ENCODE measurements at regions not wholly inside any gene's neighbourhood (a gene's known extent, or its start where the extent isn't known, plus 50 kb on each side); places are given as distances from the start of the nearest gene placed in this dataset.
"Not testable (repeated sequence)": the region's sequence is repeated elsewhere in the genome, so short reads cannot be mapped to it uniquely, and the experiment has no call there.

- TF ChIP-seq POLR2AphosphoS5 (IDR thresholded peaks at IDR 0.05) (no peak), POLR2A (IDR thresholded peaks at IDR 0.05; ENCODE audit: low read depth) (no peak), CTCF (IDR thresholded peaks at IDR 0.05) (no peak), EP300 (IDR thresholded peaks at IDR 0.05) (no peak)
- whole genome bisulfite sequencing = 73% methylated on average over 3 of the region's 3 CpGs
Observed at GRCh38 chr6:37566950-37567349, 67.3 kb upstream of the CCDC167 start.

GRCh38 chr6:37566111-37566949 is 66.6 kb upstream of the CCDC167 start:
- H3K4me1 ChIP-seq = peaks cover 12 to 16% (median 14%) of the 10 kb centered on the region in 4 donors
- peaks cover 0 to 59% (median 3%) of the 10 kb centered on the region in 4 donors for H3K27me3 ChIP-seq
- no peak for DNase-seq (ENCODE audit: extremely low spot score)
- TF ChIP-seq EP300 (IDR thresholded peaks at IDR 0.05) (no peak), CTCF (IDR thresholded peaks at IDR 0.05) (peak; percentile 75 to 96 (median 83))
- WGBS = 17% methylated on average over 24 of the region's 28 CpGs
- peak overlapping the region; percentile 42 to 48 (median 44) for H3K4me3 ChIP-seq
- no peaks in the 10 kb centered on the region for H3K36me3 ChIP-seq
- no peaks in the 10 kb centered on the region for H3K9me3 ChIP-seq
- no peak overlapping the region for H3K27ac ChIP-seq (replicated peaks in 1 of 4)
- intact Hi-C loops (cut with DNase I) = loop anchor here (5.0 kb wide), 2 partner anchors 74 to 184 kb away; no protein-coding TSS in a partner anchor

More at GRCh38 chr6:37566950-37567349, 67.3 kb upstream of the CCDC167 start:
- H3K27me3 ChIP-seq = peaks cover 0 to 63% (median 3%) of the 10 kb centered on the region in 4 donors
- no peaks in the 10 kb centered on the region for H3K36me3 ChIP-seq
- peaks cover 12 to 16% (median 14%) of the 10 kb centered on the region in 4 donors for H3K4me1 ChIP-seq
- no peaks in the 10 kb centered on the region for H3K9me3 ChIP-seq
- no peak for DNase-seq (ENCODE audit: extremely low spot score)
- no peak overlapping the region for H3K27ac ChIP-seq (replicated peaks in 1 of 4)
- no peak overlapping the region for H3K4me3 ChIP-seq
- intact Hi-C loops (cut with DNase I) = loop anchor here (5.0 kb wide), 2 partner anchors 75 to 185 kb away; no protein-coding TSS in a partner anchor

- Histone ChIP-seq H3K27ac (replicated peaks in 1 of 4) (no peak overlapping the region), H3K4me1 (peaks cover 12 to 16% (median 14%) of the 10 kb centered on the region in 4 donors), H3K27me3 (peaks cover 0 to 55% (median 3%) of the 10 kb centered on the region in 4 donors), H3K9me3 (no peaks in the 10 kb centered on the region), H3K4me3 (peak overlapping the region; percentile 42 to 48 (median 44)), H3K36me3 (no peaks in the 10 kb centered on the region)
- no peak for TF ChIP-seq EP300 (IDR thresholded peaks at IDR 0.05)
- no peak for TF ChIP-seq POLR2A (IDR thresholded peaks at IDR 0.05; ENCODE audit: low read depth)
- TF ChIP-seq CTCF (IDR thresholded peaks at IDR 0.05) = no peak
- no peak for TF ChIP-seq POLR2AphosphoS5 (IDR thresholded peaks at IDR 0.05)
- DNase-seq (ENCODE audit: extremely low spot score) = no peak
- 19% methylated on average over 15 of the region's 17 CpGs for WGBS
- intact Hi-C loops (cut with DNase I) = loop anchor here (5.0 kb wide), 2 partner anchors 73 to 183 kb away; no protein-coding TSS in a partner anchor
Observed at GRCh38 chr6:37565267-37566110, 65.8 kb upstream of the CCDC167 start.

GRCh38 chr6:37562926-37563288 is 63.2 kb upstream of the CCDC167 start:
- intact Hi-C loops (cut with DNase I); H3K27ac ChIP-seq (replicated peaks in 1 of 4); H3K4me3 ChIP-seq; DNase-seq (ENCODE audit: extremely low spot score); H3K36me3 ChIP-seq; H3K9me3 ChIP-seq: not testable (repeated sequence)
- WGBS = 81% methylated on average over 4 of the region's 4 CpGs
- peaks cover 12 to 24% (median 18%) of the 10 kb centered on the region in 4 donors for H3K4me1 ChIP-seq
- H3K27me3 ChIP-seq = peaks cover 0 to 67% (median 3%) of the 10 kb centered on the region in 4 donors

GRCh38 chr6:37561361-37561760 is 61.7 kb upstream of the CCDC167 start:
- Histone ChIP-seq H3K9me3 (no peaks in the 10 kb centered on the region), H3K4me1 (peaks cover 12 to 23% (median 17%) of the 10 kb centered on the region in 4 donors), H3K27ac (replicated peaks in 1 of 4) (no peak overlapping the region), H3K4me3 (no peak overlapping the region), H3K36me3 (no peaks in the 10 kb centered on the region), H3K27me3 (peaks cover 0 to 76% (median 3%) of the 10 kb centered on the region in 4 donors)
- TF ChIP-seq POLR2AphosphoS5 (IDR thresholded peaks at IDR 0.05) = no peak
- TF ChIP-seq CTCF (IDR thresholded peaks at IDR 0.05) = no peak
- no peak for TF ChIP-seq POLR2A (IDR thresholded peaks at IDR 0.05; ENCODE audit: low read depth)
- no peak for TF ChIP-seq EP300 (IDR thresholded peaks at IDR 0.05)
- no peak for DNase-seq (ENCODE audit: extremely low spot score)
- 93% methylated on average over 4 of the region's 4 CpGs for whole genome bisulfite sequencing
- intact Hi-C loops (cut with DNase I) = no loop called here
